ENCODE measurements at regions not wholly inside any gene's neighbourhood (a gene's known extent, or its start where the extent isn't known, plus 50 kb on each side); places are given as distances from the start of the nearest gene placed in this dataset.

- Histone ChIP-seq H3K9me3 (ENCODE audit: control insufficient read depth in 4 of 4, low read length in 3 of 4) (no peaks in the 10 kb centered on the region), H3K4me3 (ENCODE audit: low read depth in 1 of 3, low read length in 3 of 3) (no peak overlapping the region), H3K27me3 (ENCODE audit: control insufficient read depth in 4 of 4, insufficient read depth in 4 of 4, low read length in 3 of 4) (no peaks in the 10 kb centered on the region), H3K36me3 (ENCODE audit: control insufficient read depth in 4 of 4, insufficient read depth in 3 of 4, low read depth in 1 of 4, low read length in 3 of 4) (no peaks in the 10 kb centered on the region), H3K27ac (ENCODE audit: low read depth in 1 of 2, low read length in 2 of 2) (no peak overlapping the region), H3K4me1 (ENCODE audit: control insufficient read depth in 4 of 4, insufficient read depth in 4 of 4, low read length in 3 of 4) (no peaks in the 10 kb centered on the region), H3K9ac (ENCODE audit: low read depth in 1 of 2, low read length in 2 of 2) (no peak overlapping the region)
- TF ChIP-seq YY1 (IDR thresholded peaks at IDR 0.05): no peak
- TF ChIP-seq TAF1 (conservative IDR thresholded peaks at IDR 0.05): no peak
- no peak for TF ChIP-seq HNF4A (conservative IDR thresholded peaks at IDR 0.05)
- TF ChIP-seq RAD21 (IDR thresholded peaks at IDR 0.05): no peak
- no peak for TF ChIP-seq FOXA2 (IDR thresholded peaks at IDR 0.05)
- TF ChIP-seq NR2F2 (IDR thresholded peaks at IDR 0.05): no peak
- no peak for TF ChIP-seq REST (IDR thresholded peaks at IDR 0.05)
- TF ChIP-seq GABPA (IDR thresholded peaks at IDR 0.05 in 1 of 2, conservative IDR thresholded peaks at IDR 0.05 in 1 of 2): no peak
- no peak for TF ChIP-seq ZBTB33 (IDR thresholded peaks at IDR 0.05)
- no peak for TF ChIP-seq MAX (IDR thresholded peaks at IDR 0.05)
- DNase-seq (ENCODE audit: low spot score): no peak
- 59% methylated on average over 3 of the region's 3 CpGs for WGBS
Observed at GRCh38 chrX:5265324-5265850, 963.3 kb downstream of the NLGN4X start.

GRCh38 chrX:5250106-5250505, 978.6 kb downstream of the NLGN4X start:
- no peak for DNase-seq (ENCODE audit: low spot score)
- no peak overlapping the region for H3K9ac ChIP-seq (ENCODE audit: low read depth in 1 of 2, low read length in 2 of 2)
- H3K4me3 ChIP-seq (ENCODE audit: low read depth in 1 of 3, low read length in 3 of 3): no peak overlapping the region
- WGBS: 78% methylated on average over 5 of the region's 5 CpGs
- TF ChIP-seq ATF3 (IDR thresholded peaks at IDR 0.05) (no peak), CTCF (IDR thresholded peaks at IDR 0.05; ENCODE audit: low read depth, low read length, missing input control) (no peak), SP1 (IDR thresholded peaks at IDR 0.05) (no peak), ZBTB33 (IDR thresholded peaks at IDR 0.05) (no peak), RXRA (IDR thresholded peaks at IDR 0.05) (no peak), HNF4A (conservative IDR thresholded peaks at IDR 0.05) (no peak), JUND (IDR thresholded peaks at IDR 0.05) (no peak), FOXA1 (IDR thresholded peaks at IDR 0.05) (no peak), REST (IDR thresholded peaks at IDR 0.05) (no peak), FOXA2 (IDR thresholded peaks at IDR 0.05) (no peak), RAD21 (IDR thresholded peaks at IDR 0.05) (no peak), MAX (IDR thresholded peaks at IDR 0.05) (no peak), YY1 (IDR thresholded peaks at IDR 0.05) (no peak), GABPA (IDR thresholded peaks at IDR 0.05 in 1 of 2, conservative IDR thresholded peaks at IDR 0.05 in 1 of 2) (no peak), EGR1 (IDR thresholded peaks at IDR 0.05; ENCODE audit: low read depth in 2 of 2) (no peak), HNF4G (IDR thresholded peaks at IDR 0.05) (no peak)
- H3K36me3 ChIP-seq (ENCODE audit: control insufficient read depth in 4 of 4, insufficient read depth in 3 of 4, low read depth in 1 of 4, low read length in 3 of 4): no peaks in the 10 kb centered on the region
- no peak overlapping the region for H3K27ac ChIP-seq (ENCODE audit: low read depth in 1 of 2, low read length in 2 of 2)
- H3K27me3 ChIP-seq (ENCODE audit: control insufficient read depth in 4 of 4, insufficient read depth in 4 of 4, low read length in 3 of 4): no peaks in the 10 kb centered on the region
- H3K4me1 ChIP-seq (ENCODE audit: control insufficient read depth in 4 of 4, insufficient read depth in 4 of 4, low read length in 3 of 4): no peaks in the 10 kb centered on the region
- H3K9me3 ChIP-seq (ENCODE audit: control insufficient read depth in 4 of 4, low read length in 3 of 4): no peaks in the 10 kb centered on the region

Measured in liver (tissue), 8 donors.